Mammary epithelial cell (primary cell): ENCODE measurements at regions not wholly inside any gene's neighbourhood (a gene's known extent, or its start where the extent isn't known, plus 50 kb on each side); places are given as distances from the start of the nearest gene placed in this dataset.

Experiments
- CTCF ChIP-seq, 2 donors: IDR thresholded peaks in 1 of 2; conservative IDR thresholded peaks in 1 of 2; 2 replicates each; pipeline ENCODE4 v1.5.1; 2011 to 2012; ENCODE audit warnings: inconsistent platforms in 2 of 2, low read length in 2 of 2, mild to moderate bottlenecking in 2 of 2, control low read depth in 1 of 2, low read depth in 1 of 2; ENCODE audit not compliant: insufficient read depth in 1 of 2; ENCODE audit errors: extremely low read depth in 1 of 2
- EZH2 ChIP-seq: IDR thresholded peaks from 2 replicates; pipeline ENCODE4 v1.6.1; 2012; ENCODE audit warnings: low read length, inconsistent platforms, borderline replicate concordance

GRCh38 chr5:74221413-74221812 lies 419.1 kb downstream of the ENC1 start:
- TF ChIP-seq EZH2 (no peak), CTCF (conservative IDR thresholded peaks at IDR 0.05 in 1 of 2, IDR thresholded peaks at IDR 0.05 in 1 of 2; ENCODE audit: extremely low read depth in 1 of 2, insufficient read depth in 1 of 2, low read depth in 1 of 2, low read length in 2 of 2) (no peak)
